ENCODE measurements at regions not wholly inside any gene's neighbourhood (a gene's known extent, or its start where the extent isn't known, plus 50 kb on each side); places are given as distances from the start of the nearest gene placed in this dataset.
"Not testable (repeated sequence)": the region's sequence is repeated elsewhere in the genome, so short reads cannot be mapped to it uniquely, and the experiment has no call there.

DNA sequence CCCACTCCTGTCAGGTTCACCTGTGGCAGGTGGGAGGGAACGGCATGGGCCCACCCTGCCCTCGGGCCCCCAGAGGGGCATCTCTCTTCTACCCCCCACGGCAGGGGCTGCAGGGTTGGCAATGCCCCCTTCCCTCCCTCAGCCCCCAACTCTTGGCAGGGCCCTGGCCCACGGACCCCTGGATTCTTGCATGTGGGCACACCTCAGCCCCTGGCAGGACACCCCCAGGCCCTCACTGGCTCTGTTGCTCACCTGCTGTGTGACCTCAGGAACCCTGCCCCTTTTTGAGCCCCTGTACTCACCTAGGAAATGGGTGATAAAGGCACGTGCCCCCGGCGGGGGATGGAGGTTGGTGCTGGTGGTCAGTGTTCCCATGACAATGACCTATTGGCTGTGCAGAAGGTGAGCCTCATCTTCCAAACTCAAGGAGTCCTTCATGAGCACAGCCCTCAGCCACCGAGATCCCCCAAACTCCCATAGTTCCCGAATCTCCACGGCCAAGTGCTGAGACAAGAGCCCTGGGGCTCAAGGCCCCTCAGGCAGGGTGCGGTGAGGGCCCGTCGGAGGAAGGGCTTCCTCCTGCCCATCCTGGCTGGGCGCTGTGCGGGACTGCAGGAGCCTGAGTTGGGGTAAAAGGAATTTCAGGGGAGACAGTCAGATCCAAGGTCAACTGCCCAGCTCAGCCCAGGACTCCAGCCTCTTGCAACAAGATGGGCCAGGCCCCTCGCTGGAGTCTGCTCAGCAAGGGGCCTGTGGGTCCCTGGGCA, 198.2 kb downstream of the IGLL1 start:
- no peak for DNase-seq (ENCODE audit: low spot score)

DNA sequence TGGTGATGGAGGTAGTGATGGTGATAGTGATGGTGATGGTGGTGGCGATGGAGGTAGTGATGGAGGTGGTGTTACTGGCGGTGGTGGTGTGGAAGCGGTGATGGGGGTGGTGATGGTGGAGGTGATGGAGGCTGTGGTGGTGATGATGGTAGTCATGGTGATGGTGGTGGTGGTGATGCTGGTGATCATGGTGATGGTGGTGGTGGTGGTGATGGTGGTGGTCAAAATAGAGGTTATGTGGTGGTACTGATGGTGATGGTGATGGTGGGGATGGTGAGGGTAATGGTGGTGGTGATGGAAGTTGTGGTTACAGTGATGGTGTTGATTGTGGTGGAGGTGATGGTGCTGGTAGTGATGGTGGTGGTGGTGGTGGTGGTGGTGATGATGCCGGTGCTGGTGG, 199.2 kb downstream of the IGLL1 start:
- no peak for DNase-seq (ENCODE audit: low spot score)

DNA sequence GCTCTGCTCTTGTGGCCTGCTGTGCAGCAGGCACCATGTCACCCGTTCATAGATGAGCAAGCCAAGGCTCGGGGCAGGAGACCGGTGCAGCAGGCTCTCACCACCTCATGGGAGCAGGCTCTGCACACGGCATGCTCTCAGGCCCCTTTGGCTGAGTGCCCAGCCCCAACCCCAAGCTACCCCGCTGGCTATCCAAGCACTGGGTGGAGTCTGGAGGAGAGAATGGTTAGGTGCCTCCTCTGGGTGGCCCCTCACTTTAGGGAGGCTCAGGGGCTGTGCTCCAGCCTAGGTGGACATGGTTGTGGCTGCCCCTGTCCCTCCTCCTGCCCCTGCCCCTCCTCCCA, 199.9 kb downstream of the IGLL1 start:
- DNase-seq (ENCODE audit: low spot score): no peak

DNA sequence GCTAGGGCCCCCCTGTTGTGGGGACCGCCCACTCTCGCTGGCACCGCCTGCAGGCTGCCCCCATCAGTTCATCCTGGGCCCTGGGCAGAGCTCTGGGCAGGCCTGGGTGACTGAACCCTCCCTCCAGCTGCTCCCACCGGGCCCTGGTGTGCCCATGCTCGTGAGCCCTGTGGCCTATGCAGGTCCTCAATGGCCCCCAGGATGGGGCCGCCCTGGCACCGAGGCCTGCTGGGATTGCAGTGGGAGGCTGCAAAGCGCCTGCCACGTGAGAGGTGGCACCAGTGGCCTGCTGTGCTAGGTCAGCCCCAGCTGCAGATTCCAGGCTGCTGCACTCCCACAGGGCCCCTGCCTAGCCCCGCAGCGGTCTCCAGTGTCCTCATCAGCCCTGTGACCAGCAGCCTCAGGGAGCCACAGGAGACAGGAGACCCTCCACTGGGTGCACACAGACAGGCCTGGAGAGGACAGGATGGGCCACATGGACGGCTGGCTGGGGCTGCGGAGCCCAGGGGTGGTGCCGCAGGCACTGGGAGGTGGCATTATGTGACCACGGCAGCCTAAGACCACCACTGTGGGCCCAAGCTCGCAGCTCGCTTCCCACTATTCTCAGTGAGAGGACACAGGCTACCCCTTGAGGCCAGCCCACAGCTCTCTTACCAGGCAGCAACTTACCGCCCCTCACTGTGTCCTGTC, 199.4 kb downstream of the BCR start:
- not testable (repeated sequence) for DNase-seq (ENCODE audit: low spot score)

DNA sequence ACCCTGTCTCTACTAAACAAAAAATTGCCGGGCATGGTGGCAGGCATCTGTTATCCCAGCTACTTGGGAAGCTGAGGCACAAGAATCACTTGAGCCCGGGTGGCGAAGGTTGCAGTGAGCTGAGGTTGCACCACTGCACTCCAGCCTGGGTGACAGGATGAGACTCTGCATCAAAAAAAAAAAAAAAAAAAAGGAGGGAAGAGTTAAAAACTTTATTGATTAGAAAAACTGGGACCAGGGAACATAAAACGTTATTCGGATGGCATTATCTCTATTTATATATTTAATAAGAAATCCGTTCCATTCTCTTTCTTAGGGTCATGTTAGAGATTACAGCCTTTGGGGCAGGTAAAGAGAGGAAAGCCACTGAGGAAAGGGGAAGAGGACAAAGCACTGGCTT, 197.5 kb downstream of the BCR start:
- DNase-seq (ENCODE audit: low spot score): no peak

DNA sequence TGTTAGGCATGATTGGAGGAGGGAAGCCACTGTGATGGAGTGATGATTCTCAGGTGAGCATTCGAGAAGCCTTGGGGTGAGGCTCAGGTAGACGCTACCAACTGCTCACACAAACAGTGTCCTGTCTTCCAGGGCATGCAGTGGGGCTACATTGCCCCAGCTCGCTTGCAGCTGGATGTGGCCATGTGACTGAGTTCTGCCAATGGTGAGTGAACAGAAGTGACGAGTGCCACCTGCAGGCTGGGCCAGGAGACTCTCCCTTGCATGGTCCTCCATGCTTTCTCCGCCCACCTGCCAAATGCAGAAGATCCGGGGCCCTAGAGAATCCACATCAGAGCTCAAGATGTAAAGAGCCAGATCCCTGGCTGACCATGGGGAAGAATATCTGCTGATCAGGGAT, 195.9 kb downstream of the BCR start:
- DNase-seq (ENCODE audit: low spot score): peak; percentile 79

DNA sequence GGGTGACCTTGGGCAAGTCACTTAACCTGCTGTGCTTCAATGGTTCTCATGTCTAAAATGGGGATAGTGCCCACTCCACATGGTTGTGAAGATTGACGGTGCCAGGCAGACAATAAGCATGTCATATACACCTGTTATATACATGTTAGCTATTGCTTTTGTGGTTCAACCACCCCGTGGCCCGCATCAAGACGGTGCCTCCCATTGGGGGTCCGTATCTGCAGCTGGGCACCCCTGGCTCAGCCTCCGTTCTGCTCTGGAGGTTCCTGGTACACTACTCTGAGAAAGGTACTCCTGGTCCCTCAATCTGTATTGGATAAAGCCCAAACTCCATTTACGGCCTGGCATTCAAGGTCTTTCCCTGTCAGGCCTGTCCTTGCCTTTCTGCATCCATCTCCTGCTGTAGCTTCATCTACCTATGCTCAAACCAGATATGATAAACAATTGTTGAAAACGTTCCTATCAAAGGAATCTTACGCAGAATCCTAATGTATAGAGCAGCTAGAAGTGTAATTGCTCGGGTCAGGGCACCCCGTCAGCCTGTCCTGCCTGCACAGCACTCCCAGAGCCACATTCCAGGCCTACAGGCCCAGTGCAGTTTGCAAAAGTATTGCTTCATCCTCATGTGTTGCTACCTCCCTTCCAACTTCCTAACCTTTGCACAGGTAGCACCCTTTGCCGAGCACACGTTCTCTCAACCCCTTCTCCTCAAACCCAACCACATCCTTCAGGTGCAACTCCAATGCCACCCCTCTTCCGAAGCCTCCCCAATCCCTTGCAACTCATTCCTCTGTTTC, 194.9 kb downstream of the BCR start:
- DNase-seq (ENCODE audit: low spot score): no peak

DNA sequence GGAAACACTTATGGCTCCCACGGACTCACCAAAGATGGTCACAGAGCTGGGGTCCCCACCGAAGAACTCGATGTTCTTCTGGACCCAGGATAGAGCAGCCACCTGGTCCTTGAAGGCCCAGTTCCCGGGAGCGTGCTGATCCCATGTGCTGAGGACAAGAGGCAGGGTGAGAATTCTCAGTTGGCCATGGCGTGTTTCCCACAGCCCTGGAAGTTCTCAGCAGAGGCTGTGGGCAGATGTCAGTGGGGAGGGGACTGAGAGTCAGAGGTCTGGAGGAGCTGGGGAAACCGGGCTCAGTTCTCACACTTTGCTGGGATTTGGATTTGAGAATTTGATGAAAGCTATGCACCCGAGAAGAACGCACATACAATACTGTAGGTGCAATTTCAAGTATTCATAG, 193.3 kb downstream of the BCR start:
- DNase-seq (ENCODE audit: low spot score): no peak

DNA sequence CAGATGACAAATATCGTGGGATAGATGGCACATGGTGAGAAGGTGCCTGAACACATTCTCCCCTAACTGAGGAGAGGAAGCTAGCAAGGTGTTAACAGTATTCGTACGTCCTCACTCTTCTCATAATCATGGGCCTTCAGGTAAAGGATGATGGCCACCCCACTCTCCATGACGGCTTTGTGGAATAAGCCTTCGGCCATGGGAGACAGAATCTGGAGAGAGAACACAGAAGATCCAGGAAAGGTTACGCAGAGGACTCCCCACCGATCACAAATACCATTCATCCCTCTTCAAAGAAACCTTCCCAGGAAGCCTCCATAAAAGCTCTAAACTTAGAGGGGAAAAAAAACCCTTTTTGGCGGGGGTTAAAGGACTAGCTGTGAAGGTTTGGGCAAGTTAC, 189.9 kb downstream of the BCR start:
- no peak for DNase-seq (ENCODE audit: low spot score)

DNA sequence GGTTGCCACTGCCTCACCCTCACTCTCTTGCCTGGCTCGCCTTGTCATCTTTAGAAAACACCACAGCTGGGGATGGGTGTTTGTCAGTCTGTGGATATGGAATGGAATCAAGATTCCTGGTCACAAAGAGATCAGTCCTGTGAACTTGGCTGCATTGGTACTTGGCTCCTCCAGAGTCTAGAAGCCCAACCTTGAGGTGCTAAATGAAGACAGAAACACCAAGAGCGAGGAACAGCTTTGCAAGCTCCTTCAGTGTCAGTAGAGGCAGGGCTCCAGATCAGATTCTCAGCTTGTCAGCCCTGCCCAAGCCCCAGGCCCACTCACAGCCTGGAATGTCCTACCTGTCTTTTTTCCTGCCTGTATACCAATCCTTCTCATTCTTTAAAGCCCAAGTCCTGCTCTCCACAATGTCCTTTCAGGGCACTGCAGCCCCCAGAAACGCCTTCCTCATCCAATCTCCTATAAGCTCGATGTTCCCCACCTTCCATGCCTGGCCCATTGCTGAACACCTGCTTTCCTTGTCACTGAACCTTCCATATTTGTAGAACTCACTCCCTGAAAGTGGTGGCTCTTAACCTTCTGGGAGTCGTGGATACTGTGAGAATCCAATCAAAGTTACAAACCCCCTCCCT, 188.9 kb downstream of the BCR start:
- DNase-seq (ENCODE audit: low spot score): no peak

All from SK-N-DZ (cell line).